ENCODE measurements at regions not wholly inside any gene's neighbourhood (a gene's known extent, or its start where the extent isn't known, plus 50 kb on each side); places are given as distances from the start of the nearest gene placed in this dataset.

DNA sequence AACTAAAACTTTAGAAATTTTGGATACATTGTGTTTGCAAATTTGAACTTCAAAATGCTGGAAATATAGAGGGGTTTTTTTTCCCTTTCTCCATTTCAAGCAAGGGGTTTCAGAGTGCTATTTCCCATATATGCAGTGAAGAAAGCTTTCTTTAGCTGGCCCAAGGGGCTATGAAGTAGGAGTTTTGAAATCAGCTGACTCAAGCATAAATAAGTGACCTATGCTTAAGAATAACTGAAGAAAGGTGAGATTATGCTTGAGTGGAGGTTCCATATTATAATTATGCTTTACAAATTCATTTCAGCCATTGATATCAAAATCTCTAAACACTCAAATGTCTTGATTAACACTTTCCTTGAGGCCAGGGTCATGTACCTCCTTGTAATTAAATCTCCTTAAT is 51.0 kb upstream of the RBBP8 start:
- Histone ChIP-seq H3K9ac (ENCODE audit: low read length in 5 of 5) (no peak overlapping the region), H3K27me3 (ENCODE audit: control insufficient read depth in 5 of 5, insufficient read depth in 4 of 5, low read length in 5 of 5) (no peaks in the 10 kb centered on the region), H3K4me3 (ENCODE audit: low read depth in 1 of 5, low read length in 5 of 5) (no peak overlapping the region), H3K4me1 (ENCODE audit: control insufficient read depth in 5 of 5, insufficient read depth in 5 of 5, low read length in 5 of 5) (no peaks in the 10 kb centered on the region), H3K9me3 (ENCODE audit: control insufficient read depth in 5 of 5, low read length in 5 of 5) (no peaks in the 10 kb centered on the region), H3K27ac (ENCODE audit: low read depth, low read length) (no peak overlapping the region), H3K36me3 (ENCODE audit: control insufficient read depth in 5 of 5, insufficient read depth in 5 of 5, low read length in 5 of 5) (no peaks in the 10 kb centered on the region)

DNA sequence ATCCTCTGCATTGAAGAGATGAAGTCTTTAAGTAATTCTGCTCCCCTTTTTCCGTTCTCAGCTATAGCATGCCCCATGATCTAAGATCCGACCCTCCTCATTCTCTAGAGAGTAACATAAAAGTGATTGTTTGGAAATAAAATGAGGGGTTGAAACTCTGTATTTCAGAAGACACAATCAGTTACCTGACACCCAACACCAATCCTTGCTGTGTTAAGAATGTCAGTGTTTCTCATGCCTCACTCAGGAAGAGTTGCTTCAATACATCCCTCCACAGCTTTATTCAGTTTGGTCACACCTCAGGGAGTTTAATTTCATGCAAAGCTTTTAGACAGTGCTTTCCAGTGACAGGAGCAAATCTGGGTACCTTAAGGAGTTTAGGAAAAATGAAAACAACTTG is 49.9 kb upstream of the RBBP8 start:
- H3K27ac ChIP-seq (ENCODE audit: low read depth, low read length): no peak overlapping the region
- H3K4me3 ChIP-seq (ENCODE audit: low read depth in 1 of 5, low read length in 5 of 5): no peak overlapping the region
- H3K9ac ChIP-seq (ENCODE audit: low read length in 5 of 5): no peak overlapping the region
- no peaks in the 10 kb centered on the region for H3K9me3 ChIP-seq (ENCODE audit: control insufficient read depth in 5 of 5, low read length in 5 of 5)
- no peaks in the 10 kb centered on the region for H3K36me3 ChIP-seq (ENCODE audit: control insufficient read depth in 5 of 5, insufficient read depth in 5 of 5, low read length in 5 of 5)
- H3K4me1 ChIP-seq (ENCODE audit: control insufficient read depth in 5 of 5, insufficient read depth in 5 of 5, low read length in 5 of 5): no peaks in the 10 kb centered on the region
- H3K27me3 ChIP-seq (ENCODE audit: control insufficient read depth in 5 of 5, insufficient read depth in 4 of 5, low read length in 5 of 5): no peaks in the 10 kb centered on the region
